GM12878 (cell line): ENCODE measurements at regions not wholly inside any gene's neighbourhood (a gene's known extent, or its start where the extent isn't known, plus 50 kb on each side); places are given as distances from the start of the nearest gene placed in this dataset.

Experiments
- ATAC-seq: fragments of 200-7000 bp; cut with Tn5 transposase; 3 replicates; pipeline ENCODE4 v1.9.1; 2020; ENCODE audit warnings: mild to moderate bottlenecking, moderate library complexity
- BruUV-seq: library from RNA; stranded (reverse); fragments of 400-500 nt; replicated peaks from 2 replicates; lab custom pipeline; 2021; lab: Mats Ljungman, UMichigan
- CTCF ChIA-PET: fragments of 300-600 bp; sonication (Branson Sonifier 250); formaldehyde crosslinking; extraction: SDS; loops from one replicate; lab custom pipeline; 2021; ENCODE audit warnings: inconsistent platforms; lab: Yijun Ruan, JAX
- POLR2A ChIA-PET: fragments of 350-600 bp; formaldehyde crosslinking; extraction: SDS; loops from one replicate; lab custom pipeline; 2021; ENCODE audit warnings: inconsistent platforms; lab: Charles Lee
- RAD21 ChIA-PET: fragments of 300-600 bp; sonication (Branson Sonifier 250); formaldehyde crosslinking; loops from one replicate; lab custom pipeline; 2023; ENCODE audit warnings: antibody characterized with exemption; ENCODE audit not compliant: unreplicated experiment; lab: Charles Lee
- SMC1A ChIA-PET: fragments of 300-600 bp; sonication (Branson Sonifier 250); formaldehyde crosslinking; loops from one replicate; lab custom pipeline; 2023; ENCODE audit not compliant: unreplicated experiment, uncharacterized antibody; lab: Charles Lee
- DNase-seq: peaks from one replicate; pipeline ENCODE4 v3.0.0-alpha.2; 2011; ENCODE audit warnings: low read depth, low spot score
- FAIRE-seq: peaks from 3 replicates; lab custom pipeline; 2011; peaks lifted over from hg19 to GRCh38; lab: Jason Lieb, UNC
- H2AFZ ChIP-seq: 2 replicates; pipeline ENCODE4 v1.6.0; 2011; ENCODE audit warnings: low read depth, low read length, control low read depth; ENCODE audit not compliant: control insufficient read depth
- H3K27ac ChIP-seq: 2 replicates; pipeline ENCODE4 v1.5.1; 2011; ENCODE audit warnings: control low read depth; ENCODE audit not compliant: control insufficient read depth, insufficient read depth
- H3K27me3 ChIP-seq, 2 experiments: replicated peaks in 1 of 2; 2 replicates each; pipeline versions ENCODE4 v1.6.0 to v1.6.1; 2011; ENCODE audit warnings: low read length in 1 of 2; ENCODE audit not compliant: control insufficient read depth in 2 of 2, insufficient read depth in 2 of 2
- H3K36me3 ChIP-seq, 2 experiments: 2 replicates each; pipeline ENCODE4 v1.5.1; 2011; ENCODE audit warnings: low read length in 1 of 2; ENCODE audit not compliant: control insufficient read depth in 2 of 2, insufficient read depth in 2 of 2
- H3K4me1 ChIP-seq: 2 replicates; pipeline ENCODE4 v1.6.1; 2011; ENCODE audit warnings: mild to moderate bottlenecking, low read length, moderate library complexity, mixed read lengths; ENCODE audit not compliant: control insufficient read depth, insufficient read depth
- H3K4me2 ChIP-seq: 2 replicates; pipeline ENCODE4 v1.6.0; 2011; ENCODE audit warnings: control low read depth; ENCODE audit not compliant: control insufficient read depth, insufficient read depth
- H3K4me3 ChIP-seq: fragments of 200-600 bp; sonication (generic); 2 replicates; pipeline ENCODE4 v1.5.1; 2016
- H3K79me2 ChIP-seq: 2 replicates; pipeline ENCODE4 v1.6.0; 2011; ENCODE audit warnings: low read length; ENCODE audit not compliant: control insufficient read depth, insufficient read depth
- H3K9ac ChIP-seq: 2 replicates; pipeline ENCODE4 v1.8.0; 2011; ENCODE audit warnings: low read length, control low read depth, mixed read lengths; ENCODE audit not compliant: control insufficient read depth, insufficient read depth
- H3K9me3 ChIP-seq: replicated peaks from 3 replicates; pipeline ENCODE4 v1.5.1; 2011; ENCODE audit warnings: mild to moderate bottlenecking, low read length; ENCODE audit not compliant: control insufficient read depth, insufficient read depth
- H4K20me1 ChIP-seq: 2 replicates; pipeline ENCODE4 v1.6.0; 2011; ENCODE audit not compliant: control insufficient read depth, insufficient read depth
- ASH2L ChIP-seq: fragments of 300-600, 200-600 bp; sonication (generic); IDR thresholded peaks from 2 replicates; pipeline ENCODE4 v1.6.1; 2017; ENCODE audit warnings: low read depth, mild to moderate bottlenecking, borderline replicate concordance
- CBX5 ChIP-seq: sonication (generic); IDR thresholded peaks from 2 replicates; pipeline ENCODE4 v1.6.1; 2016; ENCODE audit warnings: low read depth, moderate library complexity, mild to moderate bottlenecking, inconsistent platforms
- EED ChIP-seq: sonication (generic); IDR thresholded peaks from 2 replicates; pipeline ENCODE4 v1.6.1; 2016; ENCODE audit warnings: antibody characterized with exemption, low read depth
- GATAD2B ChIP-seq: fragments of 450-650 bp; conservative IDR thresholded peaks from 2 replicates; pipeline ENCODE4 v1.6.1; 2017; ENCODE audit warnings: low read depth, mild to moderate bottlenecking, moderate library complexity
- IRF4 ChIP-seq: IDR thresholded peaks from 2 replicates; pipeline ENCODE4 v1.6.1; 2011; ENCODE audit warnings: low read depth, low read length
- JUNB ChIP-seq: IDR thresholded peaks from 2 replicates; pipeline ENCODE4 v1.6.1; 2016; ENCODE audit warnings: antibody characterized with exemption, mild to moderate bottlenecking
- MTA2 ChIP-seq: fragments of 450-650 bp; IDR thresholded peaks from 2 replicates; pipeline ENCODE4 v1.6.1; 2016; ENCODE audit warnings: low read depth, mild to moderate bottlenecking, moderate library complexity
- NFIC ChIP-seq: IDR thresholded peaks from 2 replicates; pipeline ENCODE4 v1.6.1; 2012; ENCODE audit warnings: low read depth, mild to moderate bottlenecking, inconsistent platforms, low read length, moderate library complexity
- NR2C1 ChIP-seq: fragments of 450-650 bp; IDR thresholded peaks from 2 replicates; pipeline ENCODE4 v1.6.1; 2017; ENCODE audit warnings: antibody characterized with exemption, mild to moderate bottlenecking, moderate library complexity
- NR2F1 ChIP-seq: fragments of 450-650 bp; conservative IDR thresholded peaks from 2 replicates; pipeline ENCODE4 v1.6.1; 2017; ENCODE audit warnings: mild to moderate bottlenecking
- RBBP5 ChIP-seq: fragments of 200-600 bp; sonication (generic); conservative IDR thresholded peaks from 2 replicates; pipeline ENCODE4 v1.6.1; 2016
- RFX5 ChIP-seq: IDR thresholded peaks from 2 replicates; pipeline ENCODE4 v1.6.1; 2011; ENCODE audit warnings: low read depth, low read length, improper control_type of control experiment
- SPI1 ChIP-seq: IDR thresholded peaks from 2 replicates; pipeline ENCODE4 v1.6.1; 2011; ENCODE audit warnings: low read depth, mild to moderate bottlenecking, low read length, moderate library complexity, borderline replicate concordance; ENCODE audit not compliant: insufficient read depth
- ZBED1 ChIP-seq: IDR thresholded peaks from 2 replicates; pipeline ENCODE4 v1.6.1; 2016; ENCODE audit warnings: borderline replicate concordance
- ZZZ3 ChIP-seq: IDR thresholded peaks from 2 replicates; pipeline ENCODE4 v1.6.1; 2011; ENCODE audit warnings: low read depth; ENCODE audit not compliant: control insufficient read depth, insufficient read length
- WGBS: methylation state at CpG from one replicate; pipeline ENCODE4 v1.1.6; 2016; ENCODE audit warnings: low lambda C conversion rate; ENCODE audit not compliant: insufficient replicate concordance, insufficient coverage; ENCODE audit errors: missing lambda C conversion rate; 5-methylcytosine and 5-hydroxymethylcytosine counted together
- in situ Hi-C: fragments of 300-500 bp; cut with MboI; formaldehyde crosslinking; loops from 9 replicates; pipeline ENCODE4 v1.14.3; 2018; ENCODE audit warnings: mixed read lengths
- intact Hi-C: fragments of 100-400 bp; cut with micrococcal nuclease; formaldehyde crosslinking; loops from one replicate; pipeline ENCODE4 v1.14.2; 2022; ENCODE audit not compliant: unreplicated experiment
- TF ChIP-seq, protein P1 (sequence below): fragments of 450-650 bp; IDR thresholded peaks from 2 replicates; pipeline ENCODE4 v1.6.1; 2017; ENCODE audit warnings: mild to moderate bottlenecking, low read depth, inconsistent platforms; ENCODE audit not compliant: poor library complexity, severe bottlenecking
- TF ChIP-seq, protein P2 (sequence below): fragments of 450-650 bp; IDR thresholded peaks from 2 replicates; pipeline ENCODE4 v1.6.1; 2017; ENCODE audit warnings: low read depth, mild to moderate bottlenecking, moderate library complexity
- TF ChIP-seq, protein P3 (sequence below): IDR thresholded peaks from 2 replicates; pipeline ENCODE4 v1.6.1; 2011; ENCODE audit warnings: mild to moderate bottlenecking, low read depth, low read length, moderate library complexity; ENCODE audit not compliant: insufficient replicate concordance
- TF ChIP-seq, protein P4 (sequence below): IDR thresholded peaks from 2 replicates; pipeline ENCODE4 v1.6.1; 2011; ENCODE audit warnings: low read depth, low read length, improper control_type of control experiment, borderline replicate concordance

DNA sequence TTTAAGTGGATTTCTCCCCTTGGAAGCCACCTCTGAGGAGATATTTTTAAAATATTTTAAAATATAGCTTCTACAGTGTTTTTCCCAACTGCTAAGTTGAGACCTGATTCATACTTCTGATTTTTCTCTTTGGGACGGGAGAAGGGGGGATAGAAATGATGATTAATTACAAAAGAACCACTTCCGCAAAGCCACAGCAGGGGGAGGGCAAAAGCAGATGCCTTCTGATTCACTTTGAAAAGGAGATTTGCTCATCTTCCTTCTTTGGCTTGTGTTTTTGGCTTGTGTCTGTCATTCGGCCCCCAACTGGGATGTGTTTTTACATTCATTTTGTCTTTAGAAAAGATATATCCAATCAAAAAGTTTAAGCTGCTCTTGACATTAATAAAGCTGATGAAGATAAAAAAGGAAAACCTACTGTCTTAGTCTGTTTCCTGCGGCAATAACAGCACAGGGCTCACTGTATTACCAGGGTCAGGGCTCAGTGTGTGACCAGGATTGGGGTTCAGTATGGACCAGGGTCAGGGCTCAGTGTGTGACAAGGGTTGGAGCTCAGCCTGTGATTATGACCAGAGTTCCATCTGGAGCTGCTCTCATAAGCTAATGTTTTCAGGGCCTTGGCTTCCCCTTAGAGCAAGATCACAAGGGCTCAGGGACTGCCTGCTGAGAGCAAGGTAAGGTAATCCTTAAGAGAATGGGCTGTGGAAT lies 223.2 kb downstream of the MTHFS start:
- H3K4me2 ChIP-seq, result peak overlapping the region; percentile 36
- CTCF ChIA-PET, result interaction anchor here (0.6 kb wide), 1 partner anchor 77 kb away, joined by 3 read pairs; no protein-coding TSS in a partner anchor
- intact Hi-C loops (no loop called here), in situ Hi-C loops (no loop called here)
- POLR2A ChIA-PET, result interaction anchor here (0.5 kb wide), 1 partner anchor 307 kb away, joined by 4 read pairs; no protein-coding TSS in a partner anchor
- no peak overlapping the region for H3K4me3 ChIP-seq
- BruUV-seq, result no TSS peak
- H3K27ac ChIP-seq, result peak overlapping the region; percentile 79
- H3K27me3 ChIP-seq, result no peaks in the 10 kb centered on the region
- WGBS, result 2% methylated on average over 4 of the region's 4 CpGs
- H3K9me3 ChIP-seq, result no peaks in the 10 kb centered on the region
- H4K20me1 ChIP-seq, result no peaks in the 10 kb centered on the region
- RAD21 ChIA-PET, result no interaction called here
- DNase-seq, result peak; percentile 57
- H3K36me3 ChIP-seq, result no peaks in the 10 kb centered on the region
- ATAC-seq, result peak; percentile 95
- H2AFZ ChIP-seq, result peak overlapping the region; percentile 37
- SMC1A ChIA-PET, result interaction anchor here (1.7 kb wide), 1 partner anchor 9 kb away, joined by 7 read pairs; no protein-coding TSS in a partner anchor
- no peaks in the 10 kb centered on the region for H3K79me2 ChIP-seq
- peaks cover 8% of the 10 kb centered on the region for H3K4me1 ChIP-seq
- peak overlapping the region; percentile 10; the same call in 1 of the 2 replicates for H3K9ac ChIP-seq
- peak; percentile 95 for FAIRE-seq
- TF ChIP-seq RFX5, result no peak
- TF ChIP-seq, protein P1, sequence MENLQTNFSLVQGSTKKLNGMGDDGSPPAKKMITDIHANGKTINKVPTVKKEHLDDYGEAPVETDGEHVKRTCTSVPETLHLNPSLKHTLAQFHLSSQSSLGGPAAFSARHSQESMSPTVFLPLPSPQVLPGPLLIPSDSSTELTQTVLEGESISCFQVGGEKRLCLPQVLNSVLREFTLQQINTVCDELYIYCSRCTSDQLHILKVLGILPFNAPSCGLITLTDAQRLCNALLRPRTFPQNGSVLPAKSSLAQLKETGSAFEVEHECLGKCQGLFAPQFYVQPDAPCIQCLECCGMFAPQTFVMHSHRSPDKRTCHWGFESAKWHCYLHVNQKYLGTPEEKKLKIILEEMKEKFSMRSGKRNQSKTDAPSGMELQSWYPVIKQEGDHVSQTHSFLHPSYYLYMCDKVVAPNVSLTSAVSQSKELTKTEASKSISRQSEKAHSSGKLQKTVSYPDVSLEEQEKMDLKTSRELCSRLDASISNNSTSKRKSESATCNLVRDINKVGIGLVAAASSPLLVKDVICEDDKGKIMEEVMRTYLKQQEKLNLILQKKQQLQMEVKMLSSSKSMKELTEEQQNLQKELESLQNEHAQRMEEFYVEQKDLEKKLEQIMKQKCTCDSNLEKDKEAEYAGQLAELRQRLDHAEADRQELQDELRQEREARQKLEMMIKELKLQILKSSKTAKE, result peak; percentile 41
- TF ChIP-seq ZZZ3, result no peak
- TF ChIP-seq ASH2L, result no peak
- TF ChIP-seq SPI1, result peak; percentile 97
- TF ChIP-seq NR2C1, result no peak
- TF ChIP-seq, protein P2, sequence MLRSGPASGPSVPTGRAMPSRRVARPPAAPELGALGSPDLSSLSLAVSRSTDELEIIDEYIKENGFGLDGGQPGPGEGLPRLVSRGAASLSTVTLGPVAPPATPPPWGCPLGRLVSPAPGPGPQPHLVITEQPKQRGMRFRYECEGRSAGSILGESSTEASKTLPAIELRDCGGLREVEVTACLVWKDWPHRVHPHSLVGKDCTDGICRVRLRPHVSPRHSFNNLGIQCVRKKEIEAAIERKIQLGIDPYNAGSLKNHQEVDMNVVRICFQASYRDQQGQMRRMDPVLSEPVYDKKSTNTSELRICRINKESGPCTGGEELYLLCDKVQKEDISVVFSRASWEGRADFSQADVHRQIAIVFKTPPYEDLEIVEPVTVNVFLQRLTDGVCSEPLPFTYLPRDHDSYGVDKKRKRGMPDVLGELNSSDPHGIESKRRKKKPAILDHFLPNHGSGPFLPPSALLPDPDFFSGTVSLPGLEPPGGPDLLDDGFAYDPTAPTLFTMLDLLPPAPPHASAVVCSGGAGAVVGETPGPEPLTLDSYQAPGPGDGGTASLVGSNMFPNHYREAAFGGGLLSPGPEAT, result 0 out of 2 replicates have a peak, but pooled peaks have one; percentile 25
- TF ChIP-seq ZBED1, result 0 out of 2 replicates have a peak, but pooled peaks have one; percentile 25
- TF ChIP-seq NFIC, result peak; percentile 83
- peak; percentile 98 for TF ChIP-seq JUNB
- TF ChIP-seq, protein P3, sequence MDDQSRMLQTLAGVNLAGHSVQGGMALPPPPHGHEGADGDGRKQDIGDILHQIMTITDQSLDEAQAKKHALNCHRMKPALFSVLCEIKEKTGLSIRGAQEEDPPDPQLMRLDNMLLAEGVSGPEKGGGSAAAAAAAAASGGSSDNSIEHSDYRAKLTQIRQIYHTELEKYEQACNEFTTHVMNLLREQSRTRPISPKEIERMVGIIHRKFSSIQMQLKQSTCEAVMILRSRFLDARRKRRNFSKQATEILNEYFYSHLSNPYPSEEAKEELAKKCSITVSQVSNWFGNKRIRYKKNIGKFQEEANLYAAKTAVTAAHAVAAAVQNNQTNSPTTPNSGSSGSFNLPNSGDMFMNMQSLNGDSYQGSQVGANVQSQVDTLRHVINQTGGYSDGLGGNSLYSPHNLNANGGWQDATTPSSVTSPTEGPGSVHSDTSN, result peak; percentile 67
- TF ChIP-seq MTA2, result peak; percentile 40; the same call in 1 of the 2 replicates
- TF ChIP-seq RBBP5, result no peak
- peak; percentile 97 for TF ChIP-seq IRF4
- TF ChIP-seq EED, result peak; percentile 81
- TF ChIP-seq NR2F1, result no peak
- no peak for TF ChIP-seq GATAD2B
- TF ChIP-seq CBX5, result peak; percentile 30; the same call in 1 of the 2 replicates
- TF ChIP-seq, protein P4, sequence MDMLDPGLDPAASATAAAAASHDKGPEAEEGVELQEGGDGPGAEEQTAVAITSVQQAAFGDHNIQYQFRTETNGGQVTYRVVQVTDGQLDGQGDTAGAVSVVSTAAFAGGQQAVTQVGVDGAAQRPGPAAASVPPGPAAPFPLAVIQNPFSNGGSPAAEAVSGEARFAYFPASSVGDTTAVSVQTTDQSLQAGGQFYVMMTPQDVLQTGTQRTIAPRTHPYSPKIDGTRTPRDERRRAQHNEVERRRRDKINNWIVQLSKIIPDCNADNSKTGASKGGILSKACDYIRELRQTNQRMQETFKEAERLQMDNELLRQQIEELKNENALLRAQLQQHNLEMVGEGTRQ, result no peak
